Ishikawa (cell line): ENCODE measurements at regions not wholly inside any gene's neighbourhood (a gene's known extent, or its start where the extent isn't known, plus 50 kb on each side); places are given as distances from the start of the nearest gene placed in this dataset.

ENCODE experiments used
- CEBPB ChIP-seq: IDR thresholded peaks from 2 replicates; pipeline ENCODE4 v1.6.1; 2012
- CREB1 ChIP-seq: IDR thresholded peaks from 2 replicates; pipeline ENCODE4 v1.6.1; 2012; ENCODE audit warnings: low read depth
- EGR1 ChIP-seq: IDR thresholded peaks from 2 replicates; pipeline ENCODE4 v1.6.1; 2012
- EP300 ChIP-seq: IDR thresholded peaks from 2 replicates; pipeline ENCODE4 v1.6.1; 2012; ENCODE audit warnings: borderline replicate concordance
- FOXM1 ChIP-seq: IDR thresholded peaks from 2 replicates; pipeline ENCODE4 v1.6.1; 2012; ENCODE audit warnings: low read depth, borderline replicate concordance
- MAX ChIP-seq: IDR thresholded peaks from 2 replicates; pipeline ENCODE4 v1.6.1; 2012
- NFIC ChIP-seq: IDR thresholded peaks from 2 replicates; pipeline ENCODE4 v1.6.1; 2012
- RAD21 ChIP-seq: IDR thresholded peaks from 2 replicates; pipeline ENCODE4 v1.6.1; 2012; ENCODE audit warnings: low read depth
- REST ChIP-seq: IDR thresholded peaks from 2 replicates; pipeline ENCODE4 v1.6.1; 2012; ENCODE audit warnings: low read depth, mild to moderate bottlenecking
- TAF1 ChIP-seq: IDR thresholded peaks from 2 replicates; pipeline ENCODE4 v1.6.1; 2012; ENCODE audit warnings: low read depth, mild to moderate bottlenecking
- TCF12 ChIP-seq: IDR thresholded peaks from 2 replicates; pipeline ENCODE4 v1.6.1; 2012; ENCODE audit warnings: low read depth
- TEAD4 ChIP-seq: IDR thresholded peaks from 2 replicates; pipeline ENCODE4 v1.6.1; 2012
- USF1 ChIP-seq: IDR thresholded peaks from 2 replicates; pipeline ENCODE4 v1.6.1; 2012
- YY1 ChIP-seq: IDR thresholded peaks from 2 replicates; pipeline ENCODE4 v1.6.1; 2012; ENCODE audit warnings: low read depth
- ZBTB7A ChIP-seq: IDR thresholded peaks from 2 replicates; pipeline ENCODE4 v1.6.1; 2012; ENCODE audit warnings: low read depth

- TF ChIP-seq TEAD4 (no peak), MAX (no peak), CREB1 (no peak), EP300 (no peak), ZBTB7A (no peak), YY1 (no peak), EGR1 (no peak)
These were observed 112.7 kb downstream of the ASMT start for GRCh38 chrX:1727531-1728027.

GRCh38 chrX:1734806-1735205 lies 119.9 kb downstream of the ASMT start:
- TF ChIP-seq EGR1 (no peak), NFIC (no peak), CEBPB (no peak), ZBTB7A (no peak), TEAD4 (no peak), REST (no peak), MAX (no peak), RAD21 (no peak), TAF1 (no peak), USF1 (no peak), YY1 (no peak), FOXM1 (no peak), TCF12 (no peak), CREB1 (no peak), EP300 (no peak)

GRCh38 chrX:1741816-1742394 lies 127.0 kb downstream of the ASMT start:
- TF ChIP-seq TAF1 (no peak), NFIC (no peak), ZBTB7A (no peak), TEAD4 (no peak), USF1 (no peak), MAX (no peak), TCF12 (no peak), YY1 (no peak), EP300 (no peak), RAD21 (no peak), EGR1 (no peak), CREB1 (no peak), CEBPB (no peak), REST (no peak), FOXM1 (no peak)

- TF ChIP-seq EP300 (no peak), CEBPB (no peak), CREB1 (no peak), YY1 (no peak), TCF12 (no peak), TAF1 (no peak), NFIC (no peak), TEAD4 (no peak), ZBTB7A (no peak)
These were observed 128.2 kb downstream of the ASMT start for GRCh38 chrX:1743105-1743504.

GRCh38 chrX:1743663-1744062 lies 128.8 kb downstream of the ASMT start:
- no peak for TF ChIP-seq CREB1
- no peak for TF ChIP-seq MAX
- no peak for TF ChIP-seq TAF1
- no peak for TF ChIP-seq FOXM1
- no peak for TF ChIP-seq USF1
- no peak for TF ChIP-seq CEBPB
- no peak for TF ChIP-seq EGR1
- TF ChIP-seq ZBTB7A: no peak
- TF ChIP-seq REST: no peak
- TF ChIP-seq NFIC: no peak
- TF ChIP-seq RAD21: no peak
- no peak for TF ChIP-seq TCF12
- TF ChIP-seq TEAD4: no peak
- no peak for TF ChIP-seq YY1
- no peak for TF ChIP-seq EP300
